HG02870 (cell line): ENCODE measurements at regions not wholly inside any gene's neighbourhood (a gene's known extent, or its start where the extent isn't known, plus 50 kb on each side); places are given as distances from the start of the nearest gene placed in this dataset.
"Not testable (repeated sequence)": the region's sequence is repeated elsewhere in the genome, so short reads cannot be mapped to it uniquely, and the experiment has no call there.

Experiments
- ATAC-seq: cut with Tn5 transposase; IDR thresholded peaks from one replicate; pipeline ENCODE4 v1.9.1; 2021; ENCODE audit warnings: mild to moderate bottlenecking, moderate library complexity; ENCODE audit not compliant: unreplicated experiment

DNA sequence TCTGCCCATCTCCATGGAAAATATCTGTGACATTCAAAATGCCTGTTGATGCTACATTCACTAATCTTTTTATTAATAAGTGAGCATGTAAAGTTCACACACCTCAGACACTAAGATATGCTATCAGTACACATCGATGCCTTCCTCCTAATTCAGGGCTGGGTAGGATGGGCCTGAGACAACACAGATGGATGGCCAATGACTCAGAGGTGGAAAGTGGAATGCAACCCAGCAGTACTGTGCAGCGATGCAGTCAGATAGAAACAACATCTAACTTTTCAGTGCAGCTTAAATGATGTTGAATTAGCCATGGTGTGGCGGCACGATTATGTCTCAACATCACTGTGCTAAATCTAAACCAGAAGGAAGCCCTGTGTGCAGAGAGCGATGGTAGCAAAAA lies 161.6 kb upstream of the KCNJ15 start:
- ATAC-seq: no peak

DNA sequence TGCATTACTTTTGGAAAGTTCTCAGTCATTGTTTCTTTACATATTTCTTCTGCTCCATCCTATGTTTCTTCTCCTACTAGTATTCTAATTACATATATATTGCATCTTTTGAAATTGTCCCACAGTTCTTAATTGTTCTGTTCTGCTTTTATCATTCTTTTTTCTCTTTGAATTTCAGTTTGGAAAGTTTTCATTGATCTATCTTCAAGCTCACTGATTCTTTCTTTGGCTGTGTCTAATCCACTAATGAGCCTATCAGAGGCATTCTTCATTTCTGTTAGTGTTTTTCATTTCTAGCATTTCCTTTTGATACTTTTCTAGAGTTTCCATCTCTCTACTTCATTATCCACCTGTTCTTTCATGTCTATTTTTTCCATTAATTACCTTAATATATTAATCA lies 159.0 kb upstream of the KCNJ15 start:
- ATAC-seq: no peak

DNA sequence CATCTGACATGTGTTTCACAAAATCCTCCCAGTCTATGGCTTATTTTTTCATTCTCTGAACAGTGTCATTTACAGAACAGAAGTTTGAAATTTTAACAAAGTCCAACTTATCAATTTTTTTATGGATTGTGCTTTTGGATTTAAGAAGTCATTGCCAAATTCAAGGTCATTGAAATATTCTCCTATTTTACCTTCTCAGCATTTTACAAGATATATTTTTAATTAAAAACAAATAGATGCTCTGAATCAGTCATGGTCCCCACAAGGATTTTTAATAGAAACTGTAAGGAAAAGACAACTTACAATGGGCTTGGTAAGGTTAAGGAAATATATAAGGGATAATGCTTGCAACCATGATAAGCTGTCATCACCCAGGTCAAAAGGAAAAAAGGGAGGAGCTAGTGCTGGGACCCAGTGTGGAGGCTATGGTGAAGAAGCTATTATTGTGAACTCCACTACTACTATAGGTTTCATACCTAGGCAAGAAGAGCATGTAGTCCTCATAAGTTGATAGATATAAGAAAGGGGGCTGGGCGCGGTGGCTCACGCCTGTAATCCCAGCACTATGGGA lies 144.5 kb upstream of the KCNJ15 start:
- ATAC-seq: no peak

DNA sequence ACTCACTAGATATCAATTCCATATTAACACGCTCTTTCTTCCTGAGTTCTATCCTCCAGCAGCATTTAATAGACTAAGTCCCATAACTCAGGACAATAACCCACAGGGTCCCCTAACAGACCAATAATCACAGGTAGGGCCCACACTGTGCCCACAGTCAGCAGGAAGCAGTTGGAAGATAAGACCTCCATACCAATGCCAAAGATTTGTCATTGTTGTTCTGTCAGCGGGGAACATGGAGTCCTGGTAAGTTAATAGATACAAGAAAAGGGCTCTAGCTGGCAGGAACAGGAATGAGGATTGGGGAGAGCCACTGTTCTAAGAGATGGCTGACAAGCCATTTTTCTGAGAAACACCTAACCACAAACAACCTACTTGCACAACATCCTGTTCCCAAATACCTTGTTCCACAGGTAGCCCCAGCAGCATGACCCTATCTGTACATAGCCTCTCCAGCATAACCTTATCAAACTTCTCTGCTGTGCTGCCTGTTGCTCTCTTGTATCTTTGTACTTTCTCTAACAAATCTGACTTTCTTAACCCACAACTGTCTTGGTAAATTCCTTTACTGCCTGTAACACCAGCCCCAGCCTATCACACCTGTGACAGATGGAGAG lies 142.0 kb upstream of the KCNJ15 start:
- no peak for ATAC-seq

DNA sequence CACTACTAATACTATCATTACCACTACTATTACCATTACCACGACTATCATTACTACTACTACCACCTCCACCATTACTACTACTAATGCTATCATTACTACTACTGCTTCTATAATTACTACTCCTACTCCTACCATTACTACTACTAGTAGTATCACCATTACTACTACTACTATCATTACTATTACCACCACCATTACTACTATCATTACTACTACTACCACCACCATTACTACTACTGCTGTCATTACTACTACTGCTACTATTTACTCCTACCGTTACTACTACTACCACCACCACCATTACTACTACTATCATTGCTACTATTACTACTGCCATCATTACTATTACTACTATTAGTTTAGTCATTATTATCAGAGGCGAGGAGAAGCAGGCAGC lies 140.9 kb upstream of the KCNJ15 start:
- no peak for ATAC-seq

DNA sequence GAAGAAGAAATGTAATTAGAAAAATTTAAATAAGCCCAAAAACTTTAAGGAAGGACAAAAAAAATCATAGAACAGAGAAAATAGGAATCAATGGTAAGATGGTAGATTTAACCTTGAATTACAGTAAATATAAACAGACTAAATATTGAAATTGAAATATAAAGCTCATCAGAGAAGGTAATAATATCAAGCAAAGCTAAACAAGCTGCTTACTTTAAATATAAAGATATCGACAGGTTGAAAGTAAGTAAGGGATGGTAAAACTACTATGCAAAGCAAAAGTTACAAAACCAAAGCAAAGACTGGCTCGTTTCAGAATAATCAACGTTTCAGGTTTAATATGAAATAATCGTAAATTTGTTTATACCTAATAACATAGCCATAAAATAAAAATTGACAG lies 137.0 kb upstream of the KCNJ15 start:
- no peak for ATAC-seq

DNA sequence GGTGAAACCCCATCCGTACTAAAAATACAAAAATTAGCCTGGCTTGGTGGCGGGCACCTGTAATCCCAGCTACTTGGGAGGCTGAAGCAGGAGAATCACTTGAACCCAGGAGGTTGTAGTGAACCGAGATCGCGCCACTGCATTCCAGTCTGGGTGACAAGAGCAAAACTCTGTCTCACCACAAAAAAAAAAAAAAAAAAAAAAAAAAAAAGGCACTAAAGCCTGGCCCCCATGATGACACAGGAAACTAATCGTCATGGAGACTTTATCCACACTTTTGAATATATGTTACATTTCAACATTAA lies 136.2 kb upstream of the KCNJ15 start:
- not testable (repeated sequence) for ATAC-seq

DNA sequence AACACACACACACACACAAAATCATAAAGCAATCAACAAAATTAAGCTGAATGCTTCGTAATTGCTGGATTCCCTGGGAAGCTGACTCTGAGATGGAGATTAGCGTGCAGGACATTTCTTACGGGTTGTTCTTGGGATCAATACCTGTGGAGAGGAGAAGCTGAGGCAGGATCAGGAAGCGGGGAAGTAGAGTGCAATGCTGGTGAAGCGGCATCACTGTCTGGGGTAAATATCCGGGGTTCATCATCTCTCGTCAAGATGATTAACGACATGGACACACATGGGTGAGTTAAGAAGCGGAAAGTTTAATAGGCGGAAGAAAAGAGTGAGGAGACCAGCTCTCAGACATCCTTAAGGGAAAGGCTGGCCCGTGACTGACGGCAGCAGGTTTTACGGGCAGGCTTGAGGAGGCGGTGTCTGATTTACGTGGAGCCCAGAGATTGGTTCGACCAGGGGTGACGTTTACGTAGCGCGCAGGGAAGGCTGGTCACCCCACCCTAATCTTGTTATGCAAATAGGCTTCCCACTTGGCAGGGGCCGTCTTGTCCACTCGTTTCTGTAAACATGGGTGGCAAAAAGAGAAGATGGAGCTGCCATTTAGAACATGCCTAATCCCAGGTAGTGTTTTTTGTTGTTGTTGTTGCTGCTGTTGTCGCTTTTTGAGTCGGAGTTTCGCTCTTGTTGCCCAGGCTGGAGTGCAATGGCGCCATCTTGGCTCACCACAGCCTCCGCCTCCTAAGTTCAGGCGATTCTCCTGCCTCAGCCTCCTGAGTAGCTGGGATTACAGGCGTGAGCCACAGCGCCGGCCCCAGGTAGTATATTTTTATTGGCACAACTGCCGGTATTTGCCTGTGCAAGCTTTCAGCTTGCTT lies 135.6 kb upstream of the KCNJ15 start:
- ATAC-seq: no peak

DNA sequence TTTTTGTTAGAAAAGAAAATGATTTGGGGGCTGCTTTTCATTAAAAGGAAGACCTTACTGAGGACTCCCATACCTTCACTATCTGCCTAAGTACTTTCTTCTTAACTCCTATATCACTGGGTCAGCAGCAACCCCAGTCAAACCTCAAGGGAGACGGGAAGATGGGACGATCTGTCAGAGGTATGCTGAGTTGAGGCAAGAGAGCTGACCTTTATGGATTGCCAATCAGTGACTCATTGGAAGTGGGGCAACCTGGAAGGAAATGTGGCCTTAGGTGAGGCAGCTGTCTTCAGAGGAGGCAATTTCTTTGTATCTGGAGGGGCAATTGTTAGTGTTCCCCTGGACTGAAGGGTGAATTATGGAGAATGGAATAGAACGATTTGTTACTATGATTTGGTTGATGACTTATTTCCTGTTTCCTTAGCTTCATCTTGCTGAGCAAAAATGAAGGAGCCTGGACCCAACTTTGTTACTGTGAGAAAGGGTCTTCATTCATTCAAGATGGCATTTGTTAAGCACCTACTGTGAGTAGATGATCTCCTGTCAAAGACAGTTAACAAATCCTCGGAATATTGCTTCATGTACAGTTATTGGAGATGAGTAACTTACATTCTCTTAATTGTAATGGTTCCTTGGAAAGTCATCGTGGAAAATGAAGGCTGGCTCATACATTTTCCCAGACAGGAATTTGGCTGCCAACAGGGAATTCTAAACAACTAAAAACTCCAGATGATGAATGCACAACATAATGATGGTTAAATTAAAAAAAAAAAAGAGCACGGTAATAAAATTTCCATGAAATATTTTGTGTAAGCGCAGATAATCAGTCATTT lies 134.7 kb upstream of the KCNJ15 start:
- ATAC-seq: no peak

DNA sequence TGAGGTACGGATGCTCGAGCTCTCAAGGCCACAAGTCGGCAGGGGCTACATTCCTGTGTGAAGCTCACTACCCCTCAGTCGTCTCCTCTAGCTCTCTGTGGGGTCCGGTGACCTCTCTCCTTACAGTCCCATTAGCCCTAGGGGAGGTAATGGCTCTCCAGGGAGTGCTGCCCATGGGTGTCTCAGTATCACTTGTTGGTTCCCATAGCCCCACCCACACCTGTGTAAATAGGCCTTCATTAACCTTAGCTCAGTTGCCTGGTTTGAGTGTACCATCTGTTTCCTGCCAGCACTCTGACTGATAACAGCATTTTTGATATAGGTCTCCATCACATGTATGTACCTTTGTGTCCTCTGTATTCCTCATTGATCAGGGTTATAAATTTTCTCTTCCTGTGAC lies 133.2 kb upstream of the KCNJ15 start:
- no peak for ATAC-seq

DNA sequence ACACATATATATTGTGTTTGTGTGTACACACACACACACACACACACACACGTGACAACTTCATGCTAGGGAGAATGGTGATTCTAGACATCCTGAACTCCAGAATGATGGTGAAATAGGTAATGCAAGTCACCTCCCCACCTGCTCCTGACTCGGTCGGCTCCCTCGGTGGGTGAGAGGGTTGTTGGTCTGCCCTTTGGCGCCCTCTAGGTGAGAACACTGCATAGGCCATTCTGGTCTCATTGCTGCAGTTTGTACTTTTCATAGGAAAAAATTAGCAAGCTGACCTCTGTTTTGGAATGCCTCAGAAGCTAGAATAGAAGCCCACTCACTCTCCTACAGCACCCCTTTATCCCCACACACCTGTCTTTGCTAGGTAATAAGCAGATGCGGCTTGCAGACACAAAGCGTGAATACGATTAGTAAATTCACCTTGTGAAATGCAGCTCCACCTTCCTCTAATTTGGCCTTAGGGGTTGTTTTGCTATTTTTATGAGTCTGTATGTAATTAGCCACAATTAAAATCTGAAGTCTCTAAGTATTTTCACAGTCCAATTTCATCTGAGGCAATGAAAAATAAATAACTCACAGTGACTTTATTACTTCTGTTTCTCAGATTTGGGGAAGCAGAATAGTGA lies 130.0 kb upstream of the KCNJ15 start:
- ATAC-seq: peak; percentile 78

DNA sequence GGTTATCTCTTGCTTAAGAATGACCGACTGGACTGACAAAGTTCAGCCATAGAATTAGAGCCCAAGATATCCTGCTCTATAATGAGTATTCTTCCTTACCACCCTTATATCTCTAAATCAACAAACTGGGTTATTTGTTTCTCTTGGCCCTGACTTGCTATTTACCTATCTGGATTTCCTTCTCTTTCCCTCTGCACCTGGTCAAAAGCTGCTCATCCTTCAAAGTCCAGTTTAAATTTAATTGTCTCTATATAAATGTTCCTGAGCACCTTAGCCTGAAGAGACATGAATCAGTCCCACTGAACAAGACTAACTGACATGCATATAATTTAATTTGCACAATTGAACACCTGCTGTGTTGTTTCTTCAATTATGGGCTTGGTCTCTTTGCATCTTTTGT lies 127.1 kb upstream of the KCNJ15 start:
- ATAC-seq: no peak

DNA sequence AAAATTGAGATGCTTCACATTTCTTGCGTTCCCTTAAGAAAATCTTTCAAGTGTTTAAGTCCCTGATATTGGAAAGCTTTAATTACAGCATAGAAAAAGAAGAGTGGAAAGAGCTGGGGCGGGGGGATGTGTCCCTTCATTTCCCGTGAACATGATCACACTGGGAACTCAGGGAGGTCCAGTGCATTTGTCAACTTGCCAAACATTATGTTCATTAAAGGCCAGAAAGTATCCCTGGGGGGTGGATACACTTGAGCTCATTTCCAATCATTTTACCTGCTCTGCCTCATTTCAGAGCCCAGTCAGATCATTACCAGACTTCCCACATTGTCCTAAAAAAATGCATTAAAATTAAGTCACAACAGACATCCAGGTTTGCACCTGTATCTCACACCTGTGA lies 123.6 kb upstream of the KCNJ15 start:
- no peak for ATAC-seq

DNA sequence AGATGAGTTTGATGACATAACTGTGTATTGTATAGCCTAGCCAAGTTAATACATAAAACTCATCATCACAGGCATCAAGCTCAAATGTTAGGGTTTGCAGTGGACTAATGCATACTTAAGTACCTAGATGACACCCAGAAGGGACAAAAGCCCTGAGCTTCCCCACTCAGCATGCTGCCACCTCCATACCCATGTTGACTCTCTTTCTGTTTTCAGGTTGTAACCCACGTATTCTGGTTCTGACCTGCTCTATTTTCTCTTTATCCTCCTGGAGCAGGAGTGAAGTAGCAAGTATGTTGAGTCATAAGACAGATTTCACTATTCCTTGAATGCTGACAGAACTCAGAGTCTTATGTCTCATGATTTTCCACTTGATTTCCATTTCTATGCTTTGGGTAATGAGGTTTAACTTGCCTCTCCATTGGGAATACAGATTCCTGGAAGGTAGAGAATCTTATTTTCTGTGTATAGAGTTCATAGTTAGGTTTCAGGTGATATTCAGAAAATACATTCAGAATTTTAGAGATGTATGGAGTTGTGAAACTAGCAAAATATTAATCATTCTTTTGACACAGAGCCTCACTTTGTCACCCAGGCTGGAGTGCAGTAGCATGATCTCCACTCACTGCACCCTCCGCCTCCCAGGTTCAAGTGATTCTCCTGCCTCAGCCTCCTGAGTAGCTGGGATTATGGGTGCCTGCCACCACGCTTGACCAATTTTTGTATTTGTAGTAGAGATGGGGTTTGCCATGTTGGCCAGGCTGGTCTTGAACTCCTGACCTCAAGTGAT lies 122.5 kb upstream of the KCNJ15 start:
- ATAC-seq: no peak

DNA sequence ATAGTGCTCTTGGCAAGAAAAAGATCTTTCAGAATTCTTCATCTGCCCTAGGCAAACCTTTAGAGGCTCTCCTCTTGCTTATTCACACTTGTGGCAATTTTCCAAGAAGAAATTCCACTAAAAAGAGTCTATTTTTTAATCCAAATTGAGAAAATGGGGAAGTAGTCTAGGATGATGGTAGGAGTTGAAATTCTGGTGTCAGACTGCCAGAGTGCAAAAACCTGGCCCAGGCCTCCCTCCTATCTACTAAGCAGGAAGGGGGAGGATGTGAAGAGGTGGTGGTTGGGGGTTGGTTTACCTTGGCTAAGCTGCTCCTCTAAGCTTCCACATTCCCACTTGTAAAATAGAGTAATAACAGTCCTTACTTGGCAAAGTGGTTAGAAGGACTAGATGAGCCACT lies 120.6 kb upstream of the KCNJ15 start:
- ATAC-seq: no peak

DNA sequence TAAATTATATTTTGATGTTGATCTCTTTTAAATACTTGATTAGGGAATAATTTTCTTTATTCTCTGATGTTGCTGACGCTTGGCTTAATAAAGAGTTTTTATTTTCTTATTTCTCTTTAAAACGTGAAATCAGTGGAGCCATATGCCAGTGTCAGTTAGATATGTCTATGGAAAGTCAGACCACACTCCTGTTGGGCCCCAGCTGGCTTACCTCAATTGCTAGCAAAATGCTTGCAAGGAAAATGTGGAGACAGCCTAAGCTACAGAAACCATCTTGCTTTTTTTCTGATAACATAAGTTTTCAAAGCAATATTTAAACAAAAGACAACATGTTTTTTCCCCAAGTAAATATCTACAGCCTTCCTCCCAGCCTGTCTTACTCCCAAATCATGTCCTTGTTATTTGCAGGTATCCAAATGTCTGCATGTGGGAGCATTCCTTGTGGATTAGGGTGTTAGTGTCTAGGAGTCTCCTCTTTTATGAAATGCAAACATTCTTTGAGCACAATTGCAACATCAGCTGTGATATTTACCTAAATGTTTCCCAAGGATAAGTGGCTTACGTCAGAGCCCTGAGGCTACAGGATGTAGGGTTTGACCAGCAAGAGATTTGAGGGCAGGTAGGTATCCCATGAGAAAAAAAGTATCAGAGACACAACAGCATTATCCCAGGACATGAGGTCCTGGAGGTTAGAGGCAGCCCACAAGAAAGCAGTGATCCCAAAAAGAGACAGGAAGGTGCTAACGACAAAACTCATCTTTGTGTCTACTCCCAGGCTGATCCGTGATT lies 117.2 kb upstream of the KCNJ15 start:
- no peak for ATAC-seq

DNA sequence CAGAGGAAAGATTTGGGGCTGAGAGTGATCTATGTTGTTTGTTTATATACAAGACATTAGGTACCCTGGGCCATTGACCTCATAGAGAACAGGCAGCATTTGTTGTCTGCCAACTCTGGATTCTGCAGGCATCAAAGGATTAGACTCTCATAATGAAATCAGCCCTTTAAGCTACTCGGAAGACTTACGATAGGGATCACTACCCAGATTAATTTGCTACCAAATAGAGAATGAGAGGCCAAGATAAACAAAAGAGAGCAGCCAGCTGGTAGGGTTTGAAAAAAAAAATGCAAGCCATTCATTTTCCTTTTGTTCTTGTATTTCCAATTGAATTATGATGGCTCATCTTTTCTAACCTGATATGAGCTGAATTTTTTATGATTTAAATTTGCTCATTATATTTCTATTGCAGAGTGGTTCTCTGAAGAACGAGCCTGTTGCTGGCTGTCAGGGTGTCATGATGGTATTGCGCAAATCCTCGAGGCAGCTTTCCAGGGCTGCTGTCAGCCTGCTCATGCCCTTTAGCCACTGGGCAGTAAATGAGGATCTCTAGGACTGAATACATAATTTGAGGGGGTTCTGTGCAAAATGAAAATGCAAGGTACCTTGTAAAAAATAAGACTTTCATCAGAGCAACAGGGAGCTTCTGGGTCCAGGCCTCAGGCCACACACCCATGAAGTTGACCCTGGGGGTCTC lies 116.4 kb upstream of the KCNJ15 start:
- no peak for ATAC-seq

DNA sequence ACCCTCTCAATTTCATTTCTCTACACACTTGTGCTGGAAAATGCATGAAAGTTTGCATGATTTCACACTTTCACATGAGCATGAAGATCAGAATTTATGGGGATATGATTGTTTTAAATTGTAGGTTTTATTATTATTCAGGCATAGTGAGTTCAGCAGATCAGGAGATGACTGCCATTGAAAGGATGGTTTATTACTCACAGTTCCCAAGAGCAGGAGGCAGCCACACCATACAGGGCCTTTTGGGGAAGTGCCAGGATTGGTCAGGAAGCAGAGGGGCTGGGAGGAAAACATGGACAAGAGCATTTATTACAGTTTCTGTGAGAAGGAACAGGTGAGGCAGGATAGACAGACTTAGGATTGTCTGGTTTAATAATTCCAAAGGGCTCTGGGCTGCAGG lies 114.6 kb upstream of the KCNJ15 start:
- ATAC-seq: no peak

DNA sequence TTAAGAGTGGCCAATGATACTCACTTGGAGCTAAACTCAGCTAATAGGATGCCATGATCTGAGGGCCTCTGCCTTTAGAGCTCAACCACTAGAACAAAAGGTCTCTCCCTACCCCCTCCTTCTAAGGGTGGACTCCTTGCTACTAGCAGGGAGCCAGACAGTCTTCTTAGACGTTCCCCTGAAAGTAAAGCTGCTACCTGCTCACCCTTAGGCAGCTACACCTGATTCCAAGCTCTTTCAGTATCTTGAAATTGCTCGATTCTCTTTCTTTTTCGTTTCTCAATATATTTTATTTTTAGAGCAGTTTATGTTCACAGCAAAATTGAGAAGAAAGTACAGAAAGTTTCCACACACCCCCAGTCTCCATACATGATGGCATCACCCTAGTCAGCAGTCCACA lies 112.6 kb upstream of the KCNJ15 start:
- ATAC-seq: no peak
